SK-N-MC (cell line): ENCODE measurements at regions not wholly inside any gene's neighbourhood (a gene's known extent, or its start where the extent isn't known, plus 50 kb on each side); places are given as distances from the start of the nearest gene placed in this dataset.

Experiments
- EZH2 ChIP-seq: fragments of 200-600 bp; sonication (generic); IDR thresholded peaks from one replicate; pipeline ENCODE4 v1.6.1; 2017; ENCODE audit warnings: antibody characterized with exemption
- POLR2AphosphoS5 ChIP-seq: IDR thresholded peaks from 2 replicates; pipeline ENCODE4 v1.6.1; 2012; ENCODE audit warnings: mild to moderate bottlenecking, low read depth, low read length, borderline replicate concordance

GRCh38 chr13:44833626-44834025, 155.6 kb downstream of the NUFIP1 start:
- TF ChIP-seq POLR2AphosphoS5 (no peak), EZH2 (no peak)
